HG03025 (cell line): ENCODE measurements at regions not wholly inside any gene's neighbourhood (a gene's known extent, or its start where the extent isn't known, plus 50 kb on each side); places are given as distances from the start of the nearest gene placed in this dataset.

ENCODE experiments used
- ATAC-seq: cut with Tn5 transposase; IDR thresholded peaks from one replicate; pipeline ENCODE4 v1.9.1; 2021; ENCODE audit warnings: mild to moderate bottlenecking, moderate library complexity; ENCODE audit not compliant: unreplicated experiment, low FRiP score

DNA sequence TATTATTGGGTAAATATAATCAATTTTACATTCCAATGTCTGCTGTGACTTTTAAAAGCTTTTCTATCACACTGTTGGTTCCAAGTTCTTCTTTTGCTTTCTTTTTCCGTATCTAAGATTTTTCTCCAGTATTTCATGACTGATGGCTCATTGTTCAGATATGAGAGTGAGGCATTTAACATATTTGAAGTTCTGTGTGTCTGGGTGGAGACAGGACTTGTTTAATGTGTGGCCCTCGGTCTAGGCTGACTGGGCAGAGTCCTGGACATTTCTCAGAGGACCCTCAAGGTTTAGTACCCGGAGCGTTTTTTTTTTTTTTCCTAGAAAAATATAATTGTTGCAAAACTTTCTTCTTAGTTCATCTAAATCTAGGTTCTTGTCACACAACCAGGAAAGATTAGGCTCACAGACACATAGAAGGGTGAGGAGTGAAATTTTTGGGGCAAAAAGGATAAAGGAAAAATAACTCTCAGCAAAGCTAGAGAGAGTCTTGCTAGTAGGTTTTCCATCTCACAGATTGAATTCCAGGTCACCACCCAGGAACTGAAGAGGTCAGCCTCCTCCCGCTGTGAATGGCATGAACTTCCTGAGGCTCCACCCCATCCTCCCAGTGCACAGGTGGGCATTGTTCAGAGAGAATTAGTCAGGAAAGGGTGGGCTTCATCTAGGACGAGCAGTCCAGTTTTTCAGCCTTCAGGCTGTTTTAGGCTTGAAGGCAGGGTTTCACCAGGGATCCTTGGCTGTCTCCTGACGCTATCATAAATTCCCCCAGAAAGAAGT, 1002.4 kb upstream of the PCDH9 start:
- no peak for ATAC-seq

DNA sequence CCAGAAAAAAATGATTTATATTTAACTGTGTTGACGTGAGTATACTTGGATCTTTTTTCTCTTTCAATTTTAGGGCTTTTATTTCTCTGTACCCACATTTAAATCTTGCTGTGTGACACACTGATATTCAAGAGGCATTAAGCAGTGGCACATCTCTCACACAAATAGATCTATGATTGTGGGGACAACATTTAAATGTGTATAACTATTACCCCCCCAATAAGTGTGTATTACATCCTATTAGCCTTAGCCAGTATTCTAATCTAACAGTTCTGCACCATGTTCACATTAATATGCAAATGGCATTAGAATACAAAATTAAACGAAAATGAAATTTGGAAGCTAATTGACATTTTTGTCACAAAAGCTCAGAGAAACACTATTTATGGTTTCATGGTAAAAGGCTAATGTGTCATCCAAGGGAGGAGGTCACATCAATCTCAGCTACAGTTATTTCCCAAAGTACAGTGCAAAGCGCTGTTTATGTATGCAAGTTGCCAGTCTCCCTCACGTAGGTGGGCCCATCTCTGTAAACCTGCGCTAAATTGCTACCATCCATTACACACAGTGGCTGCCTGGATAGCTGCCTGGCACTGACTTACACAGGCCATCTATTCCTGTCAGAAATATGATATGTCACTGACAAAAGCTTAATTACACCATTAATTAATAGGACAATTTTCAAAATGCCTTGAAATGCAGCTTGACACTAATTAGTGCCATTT, 984.7 kb upstream of the PCDH9 start:
- ATAC-seq, result no peak

- ATAC-seq, result no peak
Observed at GRCh38 chr13:68199271-68199670, 969.1 kb upstream of the PCDH9 start.

DNA sequence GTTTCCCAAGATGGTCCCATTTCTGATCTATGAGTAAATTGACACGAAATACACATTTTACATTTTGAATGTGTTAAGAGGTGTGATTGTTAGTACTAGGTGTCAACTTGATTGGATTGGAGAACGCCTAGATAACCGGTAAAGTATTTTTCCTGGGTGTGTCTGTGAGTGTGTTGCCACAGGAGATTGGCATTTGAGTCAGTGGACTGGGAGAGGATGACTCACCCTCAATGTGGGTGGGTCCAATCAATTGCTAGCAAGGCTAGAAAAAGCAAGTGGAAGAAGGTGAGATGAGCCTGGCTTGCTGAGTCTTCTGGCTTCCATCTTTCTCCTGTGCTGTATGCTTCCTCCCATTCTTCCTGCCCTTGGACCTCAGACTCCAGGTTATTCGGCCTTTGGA, 960.7 kb upstream of the PCDH9 start:
- no peak for ATAC-seq

DNA sequence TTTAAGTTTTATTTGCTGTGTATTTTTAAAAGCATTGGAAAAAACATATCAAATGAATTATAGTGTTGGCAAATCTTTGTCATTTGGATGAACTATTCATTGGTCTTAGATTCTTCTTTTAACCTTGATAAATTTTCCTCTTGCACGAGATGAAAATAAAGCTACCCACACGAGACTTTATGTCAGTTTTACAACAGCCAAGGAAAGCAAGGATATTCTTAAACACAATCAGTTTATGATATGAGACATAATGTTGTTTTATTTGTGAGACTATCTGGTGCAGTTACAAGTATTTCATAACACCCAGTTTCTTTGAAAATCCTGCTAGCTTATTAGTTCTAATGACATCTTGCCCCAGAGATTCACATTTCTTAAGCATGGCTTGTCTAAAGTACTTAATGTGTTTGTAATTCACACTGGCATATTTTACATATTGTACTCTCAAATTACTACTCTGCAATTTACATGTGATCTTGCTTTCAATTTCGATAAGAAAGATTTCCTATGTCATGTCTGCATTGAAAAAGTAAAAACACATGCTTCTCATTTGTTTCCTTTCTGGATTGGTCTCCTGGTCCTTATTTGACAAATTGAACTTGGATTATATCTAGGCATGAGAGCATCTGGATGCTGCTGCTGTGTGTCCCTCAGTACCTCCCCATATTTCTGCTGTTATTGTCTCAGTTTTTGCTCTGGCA, 955.5 kb upstream of the PCDH9 start:
- ATAC-seq, result no peak

DNA sequence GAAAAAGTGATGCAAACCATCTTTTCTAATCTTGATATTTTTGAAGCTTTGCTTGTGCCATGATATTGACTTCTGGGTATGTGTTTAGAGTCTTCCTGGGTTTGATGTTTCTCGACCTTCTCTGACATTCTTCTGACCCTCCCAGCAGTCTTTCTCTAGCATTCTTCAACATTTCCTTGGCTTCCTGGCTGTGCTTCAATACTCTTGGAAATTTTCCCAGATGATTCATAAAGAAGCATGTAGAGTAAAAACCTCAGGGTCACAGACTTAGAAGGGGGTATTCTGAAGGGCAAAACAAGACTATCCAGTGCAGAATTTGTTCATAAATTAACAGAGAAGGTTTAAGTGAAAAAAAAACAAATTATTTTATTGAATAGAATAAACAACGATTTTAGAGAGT, 946.3 kb upstream of the PCDH9 start:
- no peak for ATAC-seq

DNA sequence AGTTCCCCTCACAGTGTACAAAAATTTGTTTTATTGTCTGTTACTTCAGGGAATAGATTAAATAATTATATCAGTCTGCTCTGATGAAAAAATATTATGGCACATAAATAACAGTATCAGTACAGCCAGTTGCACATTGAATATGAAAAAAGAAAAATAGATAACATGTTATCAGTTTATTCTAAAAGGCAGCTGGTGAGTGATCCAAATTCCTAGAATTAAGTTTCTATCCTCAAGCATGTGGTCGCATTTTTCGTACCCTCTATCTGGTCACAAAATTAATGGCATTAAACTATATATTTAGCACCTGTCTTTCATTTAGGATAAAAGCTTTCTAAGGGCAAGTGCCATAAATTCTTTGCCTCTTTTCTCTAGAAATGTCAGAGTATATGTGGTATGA, 944.8 kb upstream of the PCDH9 start:
- ATAC-seq, result no peak

GRCh38 chr13:68173111-68173510, 943.0 kb upstream of the PCDH9 start:
- no peak for ATAC-seq

DNA sequence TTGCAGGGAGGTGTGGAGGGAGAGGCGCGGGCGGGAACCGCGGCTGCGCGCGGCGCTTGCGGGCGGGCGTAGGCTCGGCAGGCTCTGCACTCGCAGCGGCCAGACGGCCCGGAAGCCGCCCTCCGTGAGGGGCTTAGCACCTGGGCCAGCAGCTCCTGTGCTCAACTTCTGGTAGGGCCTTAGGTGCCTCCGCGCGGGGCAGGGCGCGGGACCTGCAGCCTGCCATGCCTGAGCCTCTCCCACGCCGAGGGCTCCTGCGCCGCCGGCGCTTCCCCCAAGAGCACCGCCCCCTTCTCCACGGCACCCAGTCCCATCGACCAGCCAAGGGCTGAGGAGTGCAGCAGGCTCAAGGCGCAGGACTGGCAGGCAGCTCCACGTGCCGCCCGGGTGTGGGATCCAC, 940.8 kb upstream of the PCDH9 start:
- ATAC-seq, result no peak

- ATAC-seq, result no peak
Observed at GRCh38 chr13:68168448-68168847, 938.3 kb upstream of the PCDH9 start.

- no peak for ATAC-seq
Observed at GRCh38 chr13:68160466-68160865, 930.3 kb upstream of the PCDH9 start.

GRCh38 chr13:68152414-68152813, 922.3 kb upstream of the PCDH9 start:
- ATAC-seq, result no peak

DNA sequence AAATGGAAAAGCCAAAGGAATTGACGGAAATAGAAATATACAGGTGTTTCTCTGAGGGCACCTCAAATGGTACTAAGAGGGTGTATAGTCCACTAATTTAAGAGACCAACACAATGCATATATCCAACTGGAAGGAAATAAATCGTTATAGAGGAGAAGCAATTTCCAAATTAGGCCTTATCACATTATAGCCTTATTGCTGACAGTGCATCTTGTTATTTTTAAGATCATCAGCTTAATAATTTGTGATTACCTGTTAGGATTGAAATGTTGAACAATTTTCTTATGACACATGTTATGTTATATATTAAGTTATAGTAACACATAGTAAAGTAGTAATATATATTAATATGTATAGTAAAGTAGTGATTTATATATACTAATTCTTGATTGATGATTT, 915.7 kb upstream of the PCDH9 start:
- no peak for ATAC-seq

- ATAC-seq, result no peak
Observed at GRCh38 chr13:68128297-68128915, 898.3 kb upstream of the PCDH9 start.

DNA sequence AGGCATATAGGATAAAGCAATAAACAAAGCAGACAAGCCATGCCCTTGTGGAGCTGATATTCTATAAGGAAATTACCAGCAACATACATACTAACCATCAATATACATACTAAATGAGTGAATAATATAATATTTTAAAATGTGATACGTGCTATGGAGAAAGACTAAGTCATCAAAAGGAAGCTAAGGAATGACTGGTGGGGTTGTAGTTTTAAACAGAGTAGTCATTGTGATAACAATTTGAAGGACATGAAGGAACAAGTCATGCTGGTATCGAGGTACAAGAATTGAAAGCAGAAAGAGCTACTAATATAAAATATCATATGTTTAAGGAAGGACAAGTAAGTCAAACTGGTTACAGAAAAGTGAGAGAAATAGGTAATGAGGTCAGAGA, 894.9 kb upstream of the PCDH9 start:
- ATAC-seq, result no peak

- no peak for ATAC-seq
Observed at GRCh38 chr13:68124437-68125086, 894.4 kb upstream of the PCDH9 start.

DNA sequence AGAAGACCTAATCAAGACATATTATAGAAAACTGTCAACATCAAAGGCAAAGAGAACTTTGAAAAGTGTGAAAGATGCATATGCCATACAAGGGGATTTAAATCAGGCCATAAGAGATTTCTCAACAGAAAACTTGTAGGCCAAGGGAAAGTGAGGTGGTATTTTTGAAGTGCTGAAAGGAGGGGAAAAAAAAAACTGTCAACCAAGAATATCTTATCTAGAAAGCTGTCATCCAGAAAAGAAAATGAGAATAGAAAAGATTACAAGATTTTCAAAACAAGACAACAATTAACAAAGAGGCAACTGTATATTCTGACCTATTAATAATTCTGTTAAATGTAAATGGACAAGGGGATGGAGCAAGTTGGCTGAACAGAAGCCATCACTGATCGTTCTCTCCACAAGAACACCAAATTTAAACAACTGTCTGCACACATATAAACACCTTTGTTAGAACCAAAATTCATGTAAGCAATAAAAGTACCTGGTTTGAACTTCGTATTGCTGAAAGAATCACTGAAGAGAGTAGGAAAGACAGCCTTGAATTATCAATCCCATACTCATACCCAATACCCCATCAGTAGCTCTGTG, 880.1 kb upstream of the PCDH9 start:
- no peak for ATAC-seq

DNA sequence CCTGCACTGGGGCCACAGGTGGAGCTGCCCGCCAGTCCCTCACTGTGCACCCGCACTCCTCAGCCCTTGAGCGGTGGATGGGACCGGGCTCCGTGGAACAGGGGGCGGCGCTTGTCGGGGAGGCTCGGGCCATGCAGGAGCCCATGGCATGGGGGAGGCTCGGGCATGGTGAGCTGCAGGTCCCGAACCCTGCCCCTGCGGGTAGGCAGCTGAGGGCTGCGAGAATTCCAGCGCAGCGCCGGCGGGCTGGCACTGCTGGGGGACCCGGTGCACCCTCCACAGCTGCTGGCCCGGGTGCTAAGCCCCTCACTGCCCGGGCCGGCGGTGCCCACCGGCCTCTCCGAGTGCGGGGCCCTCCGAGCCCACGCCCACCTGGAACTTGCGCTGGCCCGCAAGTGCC, 877.5 kb upstream of the PCDH9 start:
- ATAC-seq, result no peak

DNA sequence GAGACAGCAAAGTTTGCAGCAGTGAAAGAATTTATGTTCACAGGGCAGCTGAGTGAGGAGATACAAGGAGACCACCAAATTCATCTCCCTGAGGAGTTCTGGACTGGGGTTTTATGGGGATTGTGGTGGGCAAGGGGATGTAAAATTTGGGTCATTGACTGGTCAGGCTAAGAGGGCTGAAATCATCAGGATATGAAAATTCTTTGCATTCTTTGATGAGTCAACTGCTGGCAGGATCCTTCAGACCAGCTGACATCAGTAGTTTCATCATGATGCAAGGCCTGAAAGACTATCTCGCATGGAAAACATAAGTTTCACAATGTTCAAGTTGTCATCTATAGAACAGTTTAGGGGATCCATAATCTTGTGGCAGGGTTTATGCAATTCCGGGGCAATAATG, 869.5 kb upstream of the PCDH9 start:
- no peak for ATAC-seq

DNA sequence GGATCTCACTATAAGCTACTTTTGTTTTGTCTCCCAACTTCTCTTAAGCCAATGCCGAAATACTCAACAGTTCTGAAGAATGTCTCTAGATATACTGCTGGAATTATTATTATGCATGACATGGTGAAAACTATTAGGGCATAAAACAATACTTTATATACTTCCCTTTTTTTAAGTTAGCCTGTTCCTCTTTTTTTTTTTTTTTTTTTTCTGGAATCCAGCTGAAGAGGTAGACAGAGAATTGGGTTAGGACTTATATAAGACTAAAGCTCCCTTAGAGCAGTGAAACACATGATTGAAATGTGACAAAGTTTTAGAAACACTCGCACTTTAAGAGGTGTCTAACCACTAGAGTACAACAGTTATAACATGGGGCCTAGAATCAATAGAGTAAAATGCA, 850.9 kb upstream of the PCDH9 start:
- no peak for ATAC-seq
